CD4-positive, CD25-positive, alpha-beta regulatory T cell (primary cell): ENCODE measurements at regions not wholly inside any gene's neighbourhood (a gene's known extent, or its start where the extent isn't known, plus 50 kb on each side); places are given as distances from the start of the nearest gene placed in this dataset.

Experiments used
- ATAC-seq, 2 donors: fragments of 150-1000 bp; cut with Tn5 transposase; one replicate each; pipeline ENCODE4 v1.10.0; 2021; ENCODE audit warnings: low read depth in 2 of 2, moderate number of reproducible peaks in 2 of 2, moderate library complexity in 1 of 2
- DNase-seq, 3 donors: peaks; one replicate each; pipeline versions ENCODE4 v3.0.0 to v3.0.0-alpha.2; 2012 to 2022; ENCODE audit warnings: mixed read lengths in 1 of 3
- H3K27ac ChIP-seq: one replicate; pipeline ENCODE4 v1.7.0; 2013; ENCODE audit warnings: mild to moderate bottlenecking, low read length; ENCODE audit not compliant: insufficient read depth, poor library complexity, severe bottlenecking
- H3K27me3 ChIP-seq: one replicate; pipeline ENCODE4 v1.7.0; 2013; ENCODE audit warnings: low read length; ENCODE audit not compliant: control insufficient read depth, insufficient read depth
- H3K36me3 ChIP-seq: one replicate; pipeline ENCODE4 v1.7.0; 2013; ENCODE audit warnings: mild to moderate bottlenecking, low read length, moderate library complexity; ENCODE audit not compliant: control insufficient read depth, insufficient read depth
- H3K4me1 ChIP-seq: 2 replicates; pipeline ENCODE4 v1.7.0; 2013; ENCODE audit warnings: mild to moderate bottlenecking, low read length; ENCODE audit not compliant: insufficient read depth, control insufficient read depth, poor library complexity, severe bottlenecking
- H3K4me3 ChIP-seq: one replicate; pipeline ENCODE4 v1.7.0; 2013; ENCODE audit warnings: low read depth, mild to moderate bottlenecking, low read length, moderate library complexity
- H3K9me3 ChIP-seq, 2 experiments: 1 replicate in 1 of 2; 2 replicates in 1 of 2; pipeline ENCODE4 v1.7.0; 2013; ENCODE audit warnings: low read length in 2 of 2, mild to moderate bottlenecking in 1 of 2, moderate library complexity in 1 of 2; ENCODE audit not compliant: control insufficient read depth in 2 of 2
- H3K27ac Mint-ChIP-seq, 3 donors: one replicate each; pipeline ENCODE4 v1.8.0; 2020 to 2022; ENCODE audit warnings: mild to moderate bottlenecking in 3 of 3, mixed read lengths in 3 of 3, moderate library complexity in 2 of 3
- H3K27me3 Mint-ChIP-seq: one replicate; pipeline ENCODE4 v1.8.0; 2022; ENCODE audit warnings: mild to moderate bottlenecking, mixed read lengths
- H3K36me3 Mint-ChIP-seq: one replicate; pipeline ENCODE4 v1.8.0; 2020; ENCODE audit warnings: mixed read lengths
- H3K4me1 Mint-ChIP-seq, 4 donors: one replicate each; pipeline ENCODE4 v1.8.0; 2020 to 2022; ENCODE audit warnings: mixed read lengths in 4 of 4, mild to moderate bottlenecking in 1 of 4
- H3K4me3 Mint-ChIP-seq, 4 donors: one replicate each; pipeline ENCODE4 v1.8.0; 2020 to 2022; ENCODE audit warnings: mild to moderate bottlenecking in 4 of 4, mixed read lengths in 4 of 4, moderate library complexity in 3 of 4
- H3K9me3 Mint-ChIP-seq, 7 donors: one replicate each; pipeline ENCODE4 v1.8.0; 2020 to 2022; ENCODE audit warnings: mixed read lengths in 7 of 7, mild to moderate bottlenecking in 3 of 7, moderate library complexity in 2 of 7

- H3K27ac ChIP-seq = no peak overlapping the region
- H3K4me3 ChIP-seq = no peak overlapping the region
- no peaks in the 10 kb centered on the region for H3K4me1 Mint-ChIP-seq
- no peaks in the 10 kb centered on the region for H3K4me1 ChIP-seq
- peaks cover 4% of the 10 kb centered on the region for H3K27me3 Mint-ChIP-seq
- H3K27ac Mint-ChIP-seq = no peak overlapping the region
- no peak for DNase-seq
- no peak overlapping the region for H3K4me3 Mint-ChIP-seq
- H3K9me3 ChIP-seq = no peaks in the 10 kb centered on the region
- ATAC-seq = no peak
- no peaks in the 10 kb centered on the region for H3K36me3 ChIP-seq
- no peaks in the 10 kb centered on the region for H3K27me3 ChIP-seq
- H3K9me3 Mint-ChIP-seq = peaks cover 0 to 2% (median 0%) of the 10 kb centered on the region in 7 donors
- H3K36me3 Mint-ChIP-seq = no peaks in the 10 kb centered on the region
These were observed 138.7 kb downstream of the TDRD15 start for GRCh38 chr2:21262426-21262940.

- Mint-ChIP-seq H3K27ac (no peak overlapping the region), H3K9me3 (peaks cover 0 to 2% (median 0%) of the 10 kb centered on the region in 7 donors), H3K4me1 (no peaks in the 10 kb centered on the region), H3K4me3 (no peak overlapping the region), H3K36me3 (no peaks in the 10 kb centered on the region), H3K27me3 (peaks cover 7% of the 10 kb centered on the region)
- no peak for ATAC-seq
- Histone ChIP-seq H3K27ac (no peak overlapping the region), H3K4me1 (no peaks in the 10 kb centered on the region), H3K9me3 (no peaks in the 10 kb centered on the region), H3K4me3 (no peak overlapping the region), H3K27me3 (no peaks in the 10 kb centered on the region), H3K36me3 (no peaks in the 10 kb centered on the region)
- DNase-seq = no peak
These were observed 139.9 kb downstream of the TDRD15 start for GRCh38 chr2:21263622-21264021.

- H3K27me3 ChIP-seq = no peaks in the 10 kb centered on the region
- Mint-ChIP-seq H3K36me3 (no peaks in the 10 kb centered on the region), H3K27me3 (peaks cover 7% of the 10 kb centered on the region), H3K4me3 (no peak overlapping the region), H3K9me3 (peaks cover 0 to 2% (median 0%) of the 10 kb centered on the region in 7 donors), H3K27ac (no peak overlapping the region), H3K4me1 (no peaks in the 10 kb centered on the region)
- DNase-seq = no peak
- no peak overlapping the region for H3K27ac ChIP-seq
- no peak overlapping the region for H3K4me3 ChIP-seq
- H3K36me3 ChIP-seq = no peaks in the 10 kb centered on the region
- H3K4me1 ChIP-seq = no peaks in the 10 kb centered on the region
- H3K9me3 ChIP-seq = no peaks in the 10 kb centered on the region
- ATAC-seq = no peak
These were observed 142.0 kb downstream of the TDRD15 start for GRCh38 chr2:21265752-21266151.

GRCh38 chr2:21267232-21267835, 143.6 kb downstream of the TDRD15 start:
- no peak for ATAC-seq
- Mint-ChIP-seq H3K36me3 (no peaks in the 10 kb centered on the region), H3K4me3 (no peak overlapping the region), H3K9me3 (peaks cover 0 to under 1% (median 0%) of the 10 kb centered on the region in 7 donors), H3K4me1 (no peaks in the 10 kb centered on the region), H3K27me3 (peaks cover 4% of the 10 kb centered on the region), H3K27ac (no peak overlapping the region)
- no peaks in the 10 kb centered on the region for H3K27me3 ChIP-seq
- no peak overlapping the region for H3K27ac ChIP-seq
- no peak for DNase-seq
- no peaks in the 10 kb centered on the region for H3K4me1 ChIP-seq
- H3K9me3 ChIP-seq = no peaks in the 10 kb centered on the region
- H3K36me3 ChIP-seq = no peaks in the 10 kb centered on the region
- H3K4me3 ChIP-seq = no peak overlapping the region

- no peak overlapping the region for H3K4me3 ChIP-seq
- no peaks in the 10 kb centered on the region for H3K36me3 ChIP-seq
- Mint-ChIP-seq H3K27ac (no peak overlapping the region), H3K9me3 (no peaks in the 10 kb centered on the region), H3K27me3 (peaks cover 4% of the 10 kb centered on the region), H3K4me1 (no peaks in the 10 kb centered on the region), H3K4me3 (no peak overlapping the region), H3K36me3 (no peaks in the 10 kb centered on the region)
- H3K27me3 ChIP-seq = no peaks in the 10 kb centered on the region
- no peaks in the 10 kb centered on the region for H3K4me1 ChIP-seq
- ATAC-seq (no peak), DNase-seq (no peak)
- no peaks in the 10 kb centered on the region for H3K9me3 ChIP-seq
- no peak overlapping the region for H3K27ac ChIP-seq
These were observed 144.6 kb downstream of the TDRD15 start for GRCh38 chr2:21268197-21268877.

GRCh38 chr2:21268878-21269224, 145.1 kb downstream of the TDRD15 start:
- no peak overlapping the region for H3K4me3 ChIP-seq
- Mint-ChIP-seq H3K36me3 (no peaks in the 10 kb centered on the region), H3K4me1 (no peaks in the 10 kb centered on the region), H3K4me3 (no peak overlapping the region), H3K9me3 (no peaks in the 10 kb centered on the region), H3K27me3 (peaks cover 4% of the 10 kb centered on the region), H3K27ac (no peak overlapping the region)
- no peak overlapping the region for H3K27ac ChIP-seq
- H3K36me3 ChIP-seq = no peaks in the 10 kb centered on the region
- H3K4me1 ChIP-seq = no peaks in the 10 kb centered on the region
- DNase-seq (no peak), ATAC-seq (no peak)
- no peaks in the 10 kb centered on the region for H3K9me3 ChIP-seq
- H3K27me3 ChIP-seq = no peaks in the 10 kb centered on the region

- Histone ChIP-seq H3K4me1 (no peaks in the 10 kb centered on the region), H3K36me3 (no peaks in the 10 kb centered on the region), H3K27me3 (no peaks in the 10 kb centered on the region), H3K4me3 (no peak overlapping the region), H3K27ac (no peak overlapping the region), H3K9me3 (no peaks in the 10 kb centered on the region)
- no peaks in the 10 kb centered on the region for H3K9me3 Mint-ChIP-seq
- DNase-seq = no peak
- ATAC-seq = no peak
- no peak overlapping the region for H3K27ac Mint-ChIP-seq
- no peaks in the 10 kb centered on the region for H3K36me3 Mint-ChIP-seq
- H3K27me3 Mint-ChIP-seq = peaks cover 4% of the 10 kb centered on the region
- no peak overlapping the region for H3K4me3 Mint-ChIP-seq
- H3K4me1 Mint-ChIP-seq = no peaks in the 10 kb centered on the region
These were observed 145.6 kb downstream of the TDRD15 start for GRCh38 chr2:21269382-21269781.

- DNase-seq (no peak), ATAC-seq (no peak)
- Histone ChIP-seq H3K4me1 (no peaks in the 10 kb centered on the region), H3K36me3 (no peaks in the 10 kb centered on the region), H3K27me3 (no peaks in the 10 kb centered on the region), H3K9me3 (no peaks in the 10 kb centered on the region), H3K4me3 (no peak overlapping the region), H3K27ac (no peak overlapping the region)
- no peak overlapping the region for H3K27ac Mint-ChIP-seq
- H3K36me3 Mint-ChIP-seq = no peaks in the 10 kb centered on the region
- peaks cover 4% of the 10 kb centered on the region for H3K27me3 Mint-ChIP-seq
- peak overlapping the region in 1 of 4 donors; percentile 59 for H3K4me3 Mint-ChIP-seq
- H3K4me1 Mint-ChIP-seq = no peaks in the 10 kb centered on the region
- no peaks in the 10 kb centered on the region for H3K9me3 Mint-ChIP-seq
These were observed 146.3 kb downstream of the TDRD15 start for GRCh38 chr2:21270083-21270491.
